ACC112 (cell line): ENCODE measurements at regions not wholly inside any gene's neighbourhood (a gene's known extent, or its start where the extent isn't known, plus 50 kb on each side); places are given as distances from the start of the nearest gene placed in this dataset.

Source experiments
- H2AFZ ChIP-seq: fragments of 200-600 bp; sonication (generic); one replicate; pipeline ENCODE4 v1.6.0; 2017; ENCODE audit warnings: antibody characterized with exemption, low read length; ENCODE audit not compliant: unreplicated experiment
- H3K27ac ChIP-seq: fragments of 200-600 bp; sonication (generic); 2 replicates; pipeline ENCODE4 v1.5.1; 2014; ENCODE audit warnings: low read depth, mild to moderate bottlenecking, antibody characterized with exemption, low read length, moderate library complexity
- H3K27me3 ChIP-seq: fragments of 200-600 bp; sonication (generic); 2 replicates; pipeline ENCODE4 v1.6.1; 2014; ENCODE audit warnings: mild to moderate bottlenecking, antibody characterized with exemption, low read length, moderate library complexity, mixed read lengths; ENCODE audit not compliant: insufficient read depth
- H3K36me3 ChIP-seq: fragments of 200-600 bp; sonication (generic); 2 replicates; pipeline ENCODE4 v1.6.1; 2016; ENCODE audit warnings: mild to moderate bottlenecking, antibody characterized with exemption, low read length, moderate library complexity, mixed read lengths; ENCODE audit not compliant: insufficient read depth
- H3K4me1 ChIP-seq: fragments of 200-600 bp; sonication (generic); one replicate; pipeline ENCODE4 v1.6.1; 2016; ENCODE audit warnings: low read length, mixed read lengths; ENCODE audit not compliant: insufficient read depth, unreplicated experiment, control insufficient read depth
- H3K4me3 ChIP-seq: fragments of 200-600 bp; sonication (generic); 2 replicates; pipeline ENCODE4 v1.5.1; 2014; ENCODE audit warnings: mild to moderate bottlenecking, low read depth, low read length
- H3K79me2 ChIP-seq: fragments of 200-600 bp; sonication (generic); one replicate; pipeline ENCODE4 v1.6.0; 2016; ENCODE audit warnings: low read length; ENCODE audit not compliant: control insufficient read depth, unreplicated experiment, insufficient read depth

DNA sequence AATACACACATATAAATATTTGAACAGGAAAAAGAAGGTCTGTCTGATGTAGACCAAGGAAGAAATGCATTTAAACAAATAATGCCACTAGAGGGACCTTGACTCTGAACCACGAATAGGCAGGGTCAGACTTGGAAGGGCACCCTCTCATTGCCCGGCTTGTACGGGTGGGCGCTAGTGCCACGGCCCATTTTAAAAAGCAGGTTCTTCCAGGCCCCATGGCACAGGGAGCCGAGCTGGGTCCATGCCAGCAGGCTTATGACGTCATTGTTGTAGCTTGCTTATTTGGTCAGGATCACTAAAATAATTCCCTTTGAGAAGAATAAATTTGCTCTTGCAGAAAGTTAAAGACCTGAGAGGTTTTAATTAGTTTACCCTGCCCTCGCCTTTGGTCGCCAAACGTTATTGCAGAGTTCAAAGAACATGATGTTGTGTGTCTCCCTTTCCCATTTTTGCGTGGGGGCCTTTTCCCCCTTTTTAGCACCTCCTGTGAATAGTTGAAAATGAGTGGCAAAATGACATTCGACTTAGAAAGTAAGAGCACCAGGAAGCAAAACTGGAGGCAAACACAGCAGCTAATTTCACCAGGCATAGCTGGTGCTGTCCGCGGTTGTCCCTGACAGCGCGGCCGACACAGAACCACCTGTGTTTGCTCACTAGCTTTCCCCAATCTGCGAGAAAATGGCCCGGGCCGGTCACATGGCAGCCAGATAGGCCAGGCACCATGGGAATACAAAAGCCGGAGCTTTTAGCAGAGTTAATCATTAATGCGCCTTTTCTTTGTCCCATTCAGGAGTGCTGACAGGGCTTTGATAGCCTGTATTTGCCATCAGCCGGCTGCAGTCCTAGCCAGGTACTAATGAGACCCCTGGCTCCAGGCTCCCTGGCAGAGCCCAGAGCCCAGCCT is 93.8 kb downstream of the FOXA2 start:
- H3K4me1 ChIP-seq: no peaks in the 10 kb centered on the region
- no peak overlapping the region for H3K4me3 ChIP-seq
- H3K27me3 ChIP-seq: no peaks in the 10 kb centered on the region
- H3K79me2 ChIP-seq: no peaks in the 10 kb centered on the region
- no peak overlapping the region for H2AFZ ChIP-seq
- H3K36me3 ChIP-seq: no peaks in the 10 kb centered on the region
- no peak overlapping the region for H3K27ac ChIP-seq

GRCh38 chr20:22489626-22490286 is 94.6 kb downstream of the FOXA2 start:
- no peak overlapping the region for H3K4me3 ChIP-seq
- no peaks in the 10 kb centered on the region for H3K36me3 ChIP-seq
- no peak overlapping the region for H3K27ac ChIP-seq
- H3K4me1 ChIP-seq: no peaks in the 10 kb centered on the region
- no peak overlapping the region for H2AFZ ChIP-seq
- no peaks in the 10 kb centered on the region for H3K27me3 ChIP-seq
- no peaks in the 10 kb centered on the region for H3K79me2 ChIP-seq

GRCh38 chr20:22480336-22480735 is 104.0 kb downstream of the FOXA2 start:
- Histone ChIP-seq H2AFZ (no peak overlapping the region), H3K36me3 (no peaks in the 10 kb centered on the region), H3K79me2 (no peaks in the 10 kb centered on the region), H3K4me3 (no peak overlapping the region), H3K27ac (no peak overlapping the region), H3K4me1 (no peaks in the 10 kb centered on the region), H3K27me3 (no peaks in the 10 kb centered on the region)

DNA sequence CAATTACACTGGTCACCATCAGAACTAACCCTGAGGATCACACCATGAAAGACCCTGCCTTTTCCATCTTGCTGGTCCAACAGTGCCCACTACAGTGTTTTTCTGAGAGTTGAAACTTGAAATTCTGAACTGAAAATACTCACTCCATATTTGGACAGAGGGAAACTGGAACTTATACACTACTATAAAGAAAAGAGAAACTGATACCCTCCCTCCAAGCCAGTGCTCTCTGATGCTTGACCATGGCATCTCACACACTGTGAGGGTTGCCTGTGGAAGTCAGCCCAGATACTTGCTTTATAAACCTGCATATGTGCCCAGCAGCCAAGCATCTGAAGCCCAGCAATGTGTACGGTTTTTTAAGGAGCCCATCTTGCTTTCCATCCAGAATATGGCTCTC is 108.7 kb downstream of the FOXA2 start:
- Histone ChIP-seq H3K4me3 (no peak overlapping the region), H3K36me3 (no peaks in the 10 kb centered on the region), H3K27ac (no peak overlapping the region), H3K27me3 (no peaks in the 10 kb centered on the region), H3K4me1 (no peaks in the 10 kb centered on the region), H3K79me2 (no peaks in the 10 kb centered on the region), H2AFZ (no peak overlapping the region)

GRCh38 chr20:22474224-22474623 is 110.1 kb downstream of the FOXA2 start:
- H3K27me3 ChIP-seq: no peaks in the 10 kb centered on the region
- no peak overlapping the region for H3K4me3 ChIP-seq
- H2AFZ ChIP-seq: no peak overlapping the region
- no peaks in the 10 kb centered on the region for H3K79me2 ChIP-seq
- H3K36me3 ChIP-seq: no peaks in the 10 kb centered on the region
- no peaks in the 10 kb centered on the region for H3K4me1 ChIP-seq
- H3K27ac ChIP-seq: no peak overlapping the region

- H3K36me3 ChIP-seq: no peaks in the 10 kb centered on the region
These were observed 111.1 kb downstream of the FOXA2 start for GRCh38 chr20:22473293-22473692.

GRCh38 chr20:22472447-22473100 is 111.8 kb downstream of the FOXA2 start:
- Histone ChIP-seq H3K79me2 (no peaks in the 10 kb centered on the region), H3K4me3 (no peak overlapping the region), H3K27ac (no peak overlapping the region), H3K36me3 (no peaks in the 10 kb centered on the region), H2AFZ (no peak overlapping the region), H3K4me1 (no peaks in the 10 kb centered on the region), H3K27me3 (no peaks in the 10 kb centered on the region)

More at GRCh38 chr20:22473293-22473692, 111.1 kb downstream of the FOXA2 start:
- Histone ChIP-seq H3K4me3 (no peak overlapping the region), H3K79me2 (no peaks in the 10 kb centered on the region), H2AFZ (no peak overlapping the region), H3K27ac (no peak overlapping the region), H3K27me3 (no peaks in the 10 kb centered on the region), H3K4me1 (no peaks in the 10 kb centered on the region)

DNA sequence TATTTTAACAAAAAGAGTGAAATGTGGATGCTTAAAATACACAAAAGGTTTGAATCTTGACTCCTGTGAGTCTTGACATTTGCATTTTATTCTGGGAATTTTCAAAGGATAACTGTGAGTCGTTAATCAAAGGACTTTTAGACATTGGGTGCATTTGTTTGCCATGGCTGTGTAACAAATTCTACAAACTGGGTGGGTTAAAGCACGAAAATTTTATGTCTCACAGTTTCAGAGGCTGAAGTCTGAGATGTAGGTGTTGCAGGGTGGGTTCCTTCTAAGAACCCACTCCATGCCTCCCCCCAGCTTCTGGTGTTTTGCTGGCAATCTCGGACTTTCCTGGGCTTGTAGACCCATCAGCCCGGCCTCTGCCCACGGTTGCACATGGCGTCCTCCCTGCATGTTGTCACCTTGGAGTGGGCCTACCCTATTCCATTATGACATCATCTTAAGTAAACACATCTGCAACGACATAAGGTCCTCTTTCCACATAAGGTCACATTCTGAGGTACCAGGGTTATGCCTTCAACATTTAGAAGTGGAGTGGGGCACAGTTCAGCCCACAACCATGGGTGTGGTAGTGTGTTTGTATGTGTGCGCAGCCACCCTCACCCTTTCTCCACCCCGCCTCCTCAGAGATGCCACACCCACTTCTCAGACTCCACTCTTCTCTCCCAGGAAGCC is 113.1 kb downstream of the FOXA2 start:
- Histone ChIP-seq H3K36me3 (no peaks in the 10 kb centered on the region), H3K27me3 (no peaks in the 10 kb centered on the region), H3K4me3 (no peak overlapping the region), H2AFZ (no peak overlapping the region), H3K79me2 (no peaks in the 10 kb centered on the region), H3K4me1 (no peaks in the 10 kb centered on the region), H3K27ac (no peak overlapping the region)

GRCh38 chr20:22470620-22471026 is 113.7 kb downstream of the FOXA2 start:
- Histone ChIP-seq H2AFZ (no peak overlapping the region), H3K27me3 (no peaks in the 10 kb centered on the region), H3K27ac (no peak overlapping the region)

DNA sequence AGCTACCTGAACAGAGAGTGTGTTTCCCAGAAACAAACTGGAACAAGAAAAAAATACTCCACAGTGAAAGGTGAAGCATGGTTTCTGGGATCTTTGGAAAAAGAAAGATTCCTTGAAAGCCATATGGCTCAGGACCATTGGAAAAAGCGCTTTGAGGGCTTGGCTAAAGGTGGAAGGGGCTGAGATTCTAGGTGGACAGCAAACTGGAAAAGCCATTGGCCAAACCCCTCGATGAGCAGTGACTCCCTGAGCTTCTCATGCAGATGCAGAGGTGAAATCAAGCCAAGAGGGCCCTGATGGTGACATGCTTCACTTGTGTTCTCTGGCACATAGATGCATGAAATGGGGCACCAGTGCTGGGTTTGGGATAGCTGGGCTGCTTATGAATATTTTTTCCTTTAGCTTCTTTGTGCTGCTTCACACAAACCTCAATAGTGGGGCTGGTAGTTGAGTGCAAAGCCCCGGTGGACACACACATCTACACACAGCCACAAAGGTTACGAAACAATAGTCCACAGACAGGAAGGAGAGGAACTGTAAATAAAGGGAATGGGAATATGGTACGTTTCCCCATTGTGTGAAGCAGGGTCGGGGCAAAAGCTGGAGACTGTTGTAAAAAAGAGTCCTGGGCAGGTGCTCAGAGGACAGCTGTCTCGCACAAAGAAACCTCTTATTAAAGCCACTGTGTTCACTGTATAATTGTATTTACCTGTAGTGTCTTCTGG is 117.8 kb downstream of the FOXA2 start:
- H3K4me1 ChIP-seq: no peaks in the 10 kb centered on the region
- no peaks in the 10 kb centered on the region for H3K36me3 ChIP-seq
- H3K27me3 ChIP-seq: no peaks in the 10 kb centered on the region
- H2AFZ ChIP-seq: no peak overlapping the region
- H3K4me3 ChIP-seq: no peak overlapping the region
- H3K79me2 ChIP-seq: no peaks in the 10 kb centered on the region
- H3K27ac ChIP-seq: no peak overlapping the region

More at GRCh38 chr20:22470620-22471026, 113.7 kb downstream of the FOXA2 start:
- no peak overlapping the region for H3K4me3 ChIP-seq
- no peaks in the 10 kb centered on the region for H3K79me2 ChIP-seq
- H3K36me3 ChIP-seq: no peaks in the 10 kb centered on the region
- no peaks in the 10 kb centered on the region for H3K4me1 ChIP-seq
